H1 (cell line): ENCODE measurements at regions not wholly inside any gene's neighbourhood (a gene's known extent, or its start where the extent isn't known, plus 50 kb on each side); places are given as distances from the start of the nearest gene placed in this dataset.
"Not testable (repeated sequence)": the region's sequence is repeated elsewhere in the genome, so short reads cannot be mapped to it uniquely, and the experiment has no call there.

ENCODE experiments used
- CTCF ChIA-PET: fragments of 300-600 bp; sonication (Branson Sonifier 250); formaldehyde crosslinking; loops from one replicate; lab custom pipeline; 2021; ENCODE audit not compliant: partially characterized antibody; lab: Charles Lee
- POLR2A ChIA-PET: fragments of 300-600 bp; sonication (Branson Sonifier 250); formaldehyde crosslinking; loops from one replicate; lab custom pipeline; 2021; ENCODE audit warnings: inconsistent platforms; ENCODE audit not compliant: partially characterized antibody; lab: Charles Lee
- DNase-seq, 2 experiments: peaks; one replicate each; pipeline versions ENCODE4 v3.0.0 to v3.0.0-alpha.2; 2010 to 2022; ENCODE audit warnings: low spot score in 2 of 2, low read depth in 1 of 2, mixed read lengths in 1 of 2
- FAIRE-seq: peaks from 2 replicates; lab custom pipeline; 2011; peaks lifted over from hg19 to GRCh38; lab: Jason Lieb, UNC
- H2AFZ ChIP-seq: 2 replicates; pipeline ENCODE4 v1.8.1; 2012; ENCODE audit warnings: low read length, inconsistent platforms
- H2AK5ac ChIP-seq: 2 replicates; pipeline ENCODE4 v1.6.1; 2013; ENCODE audit warnings: low read depth, low read length
- H2BK120ac ChIP-seq: replicated peaks from 2 replicates; pipeline ENCODE3; 2013; ENCODE audit warnings: low read depth, low read length, inconsistent platforms
- H2BK12ac ChIP-seq: 2 replicates; pipeline ENCODE4 v1.6.1; 2013; ENCODE audit warnings: low read depth, low read length
- H2BK15ac ChIP-seq: 2 replicates; pipeline ENCODE4 v1.6.1; 2013; ENCODE audit warnings: low read length
- H2BK20ac ChIP-seq: 2 replicates; pipeline ENCODE4 v1.6.1; 2013; ENCODE audit warnings: low read length
- H2BK5ac ChIP-seq: 2 replicates; pipeline ENCODE4 v1.6.1; 2013; ENCODE audit warnings: low read depth, low read length
- H3K14ac ChIP-seq: 2 replicates; pipeline ENCODE4 v1.6.1; 2013; ENCODE audit warnings: inconsistent platforms; ENCODE audit not compliant: insufficient read length
- H3K18ac ChIP-seq: 2 replicates; pipeline ENCODE4 v1.6.1; 2013; ENCODE audit warnings: low read length; ENCODE audit errors: extremely low read depth
- H3K23ac ChIP-seq: 2 replicates; pipeline ENCODE4 v1.6.1; 2013; ENCODE audit warnings: inconsistent platforms; ENCODE audit not compliant: insufficient read length
- H3K23me2 ChIP-seq: 2 replicates; pipeline ENCODE4 v1.6.1; 2013; ENCODE audit warnings: low read depth, low read length
- H3K27ac ChIP-seq: 2 replicates; pipeline ENCODE4 v1.6.1; 2011; ENCODE audit warnings: low read depth, low read length, inconsistent platforms
- H3K27me3 ChIP-seq, 4 experiments: replicated peaks in 1 of 4; 1 replicate in 1 of 4; 2 replicates in 3 of 4; pipeline versions ENCODE4 v1.6.1 to v1.8.1; 2011 to 2013; ENCODE audit warnings: low read length in 3 of 4, mild to moderate bottlenecking in 3 of 4, inconsistent platforms in 2 of 4, mixed read lengths in 2 of 4, moderate library complexity in 1 of 4; ENCODE audit not compliant: control insufficient read depth in 3 of 4, insufficient read depth in 3 of 4; ENCODE audit errors: extremely low read depth in 1 of 4
- H3K36me3 ChIP-seq, 4 experiments: 2 replicates each; pipeline versions ENCODE4 v1.6.1 to v1.8.1; 2011 to 2013; ENCODE audit warnings: mild to moderate bottlenecking in 4 of 4, low read length in 3 of 4, moderate library complexity in 2 of 4, control low read depth in 1 of 4, inconsistent platforms in 1 of 4; ENCODE audit not compliant: insufficient read depth in 4 of 4, control insufficient read depth in 2 of 4
- H3K4ac ChIP-seq: replicated peaks from 2 replicates; pipeline ENCODE3; 2013; ENCODE audit warnings: low read length, low read depth, mixed read lengths, inconsistent platforms; ENCODE audit not compliant: insufficient read length
- H3K4me1 ChIP-seq, 4 experiments: replicated peaks in 1 of 4; 1 replicate in 1 of 4; 2 replicates in 3 of 4; pipeline versions ENCODE4 v1.6.1 to v1.8.1; 2011 to 2013; ENCODE audit warnings: low read length in 3 of 4, inconsistent platforms in 2 of 4, mixed read lengths in 1 of 4; ENCODE audit not compliant: insufficient read depth in 4 of 4, control insufficient read depth in 3 of 4
- H3K4me2 ChIP-seq, 2 experiments: 2 replicates each; pipeline versions ENCODE4 v1.6.1 to v1.8.1; 2011 to 2013; ENCODE audit warnings: low read depth in 2 of 2, low read length in 2 of 2, control low read depth in 1 of 2, inconsistent platforms in 1 of 2, mild to moderate bottlenecking in 1 of 2; ENCODE audit not compliant: insufficient read depth in 1 of 2
- H3K4me3 ChIP-seq, 4 experiments: fragments of 200-600, 300-600 bp in 1 of 4; sonication (generic), shearing (Covaris generic), sonication (Bioruptor Twin) in 1 of 4; 2 replicates each; pipeline versions ENCODE4 v1.5.1 to v1.8.1; 2011 to 2016; ENCODE audit warnings: low read length in 4 of 4, low read depth in 3 of 4, control low read depth in 2 of 4, inconsistent platforms in 2 of 4, mild to moderate bottlenecking in 2 of 4, mixed read lengths in 1 of 4, moderate library complexity in 1 of 4; ENCODE audit not compliant: insufficient read depth in 2 of 4; ENCODE audit errors: extremely low read depth in 1 of 4
- H3K56ac ChIP-seq: replicated peaks from 2 replicates; pipeline ENCODE3; 2013; ENCODE audit warnings: low read depth, mild to moderate bottlenecking, mixed read lengths, low read length, inconsistent platforms; ENCODE audit not compliant: insufficient read length
- H3K79me1 ChIP-seq: 2 replicates; pipeline ENCODE4 v1.6.1; 2013; ENCODE audit warnings: low read depth, low read length, control low read depth
- H3K79me2 ChIP-seq, 2 experiments: 2 replicates each; pipeline versions ENCODE4 v1.6.1 to v1.8.1; 2012 to 2013; ENCODE audit warnings: low read length in 2 of 2, mild to moderate bottlenecking in 2 of 2, inconsistent platforms in 1 of 2; ENCODE audit not compliant: insufficient read depth in 2 of 2, control insufficient read depth in 1 of 2
- H3K9ac ChIP-seq, 4 experiments: replicated peaks in 1 of 4; 1 replicate in 1 of 4; 2 replicates in 3 of 4; pipeline versions ENCODE4 v1.6.1 to v1.8.1; 2011 to 2013; ENCODE audit warnings: low read depth in 3 of 4, low read length in 3 of 4, control low read depth in 2 of 4, mild to moderate bottlenecking in 2 of 4, moderate library complexity in 2 of 4, inconsistent platforms in 1 of 4; ENCODE audit errors: extremely low read depth in 1 of 4
- H3K9me3 ChIP-seq, 2 experiments: 2 replicates each; pipeline versions ENCODE4 v1.6.1 to v1.8.1; 2012 to 2013; ENCODE audit warnings: mild to moderate bottlenecking in 2 of 2, moderate library complexity in 2 of 2, control low read depth in 1 of 2, inconsistent platforms in 1 of 2, low read depth in 1 of 2, low read length in 1 of 2, mixed read lengths in 1 of 2; ENCODE audit not compliant: insufficient read depth in 2 of 2
- H4K20me1 ChIP-seq, 2 experiments: replicated peaks in 1 of 2; 2 replicates each; pipeline versions ENCODE3 to v1.8.1; 2011 to 2013; ENCODE audit warnings: inconsistent platforms in 2 of 2, low read length in 2 of 2, mild to moderate bottlenecking in 1 of 2; ENCODE audit not compliant: insufficient read depth in 2 of 2, control insufficient read depth in 1 of 2
- H4K5ac ChIP-seq: 2 replicates; pipeline ENCODE4 v1.6.1; 2013; ENCODE audit warnings: low read length, low read depth, mixed read lengths, inconsistent platforms; ENCODE audit not compliant: insufficient read length
- H4K8ac ChIP-seq: 2 replicates; pipeline ENCODE4 v1.8.0; 2013; ENCODE audit warnings: mild to moderate bottlenecking, moderate library complexity, low read length, inconsistent platforms; ENCODE audit not compliant: insufficient read depth; ENCODE audit errors: extremely low read depth
- H4K91ac ChIP-seq: replicated peaks from 2 replicates; pipeline ENCODE3; 2013; ENCODE audit warnings: low read length, mixed read lengths, inconsistent platforms; ENCODE audit not compliant: insufficient read length
- WGBS, 2 experiments: shearing (Covaris generic) in 1 of 2; methylation state at CpG; one replicate each; pipeline versions ENCODE4 v1.1.6 to v1.1.7; 2013 to 2015; ENCODE audit warnings: low lambda C conversion rate in 2 of 2, mixed read lengths in 2 of 2, inconsistent platforms in 1 of 2, low coverage in 1 of 2, missing lambda C conversion rate in 1 of 2; ENCODE audit not compliant: insufficient replicate concordance in 2 of 2, insufficient coverage in 1 of 2, insufficient read length in 1 of 2; ENCODE audit errors: extremely low coverage in 1 of 2, missing lambda C conversion rate in 1 of 2; 5-methylcytosine and 5-hydroxymethylcytosine counted together

- H3K4me2 ChIP-seq, H2BK15ac ChIP-seq, H3K27me3 ChIP-seq, H3K79me1 ChIP-seq, H3K14ac ChIP-seq, H3K4me1 ChIP-seq, H2BK12ac ChIP-seq, CTCF ChIA-PET, DNase-seq, H3K9ac ChIP-seq, POLR2A ChIA-PET, H4K5ac ChIP-seq, H3K4me3 ChIP-seq, H3K56ac ChIP-seq, H4K8ac ChIP-seq, H2AFZ ChIP-seq, H2BK20ac ChIP-seq, H3K79me2 ChIP-seq, H2AK5ac ChIP-seq, H4K20me1 ChIP-seq, H3K27ac ChIP-seq, H3K4ac ChIP-seq, H2BK120ac ChIP-seq, H4K91ac ChIP-seq, FAIRE-seq, H3K36me3 ChIP-seq, H3K18ac ChIP-seq, H3K23me2 ChIP-seq, H3K23ac ChIP-seq, H2BK5ac ChIP-seq: not testable (repeated sequence)
- peaks cover 0 to 49% of the 10 kb centered on the region in 2 experiments; a peak in 2 of 4 replicates for H3K9me3 ChIP-seq
- 91% methylated on average over 18 of the region's 33 CpGs; no CpG with 5 or more reads in 1 of the 2 experiments for WGBS, 2 experiments
Observed at GRCh38 chr7:63748571-63749302, 249.9 kb upstream of the ZNF722 start.

DNA sequence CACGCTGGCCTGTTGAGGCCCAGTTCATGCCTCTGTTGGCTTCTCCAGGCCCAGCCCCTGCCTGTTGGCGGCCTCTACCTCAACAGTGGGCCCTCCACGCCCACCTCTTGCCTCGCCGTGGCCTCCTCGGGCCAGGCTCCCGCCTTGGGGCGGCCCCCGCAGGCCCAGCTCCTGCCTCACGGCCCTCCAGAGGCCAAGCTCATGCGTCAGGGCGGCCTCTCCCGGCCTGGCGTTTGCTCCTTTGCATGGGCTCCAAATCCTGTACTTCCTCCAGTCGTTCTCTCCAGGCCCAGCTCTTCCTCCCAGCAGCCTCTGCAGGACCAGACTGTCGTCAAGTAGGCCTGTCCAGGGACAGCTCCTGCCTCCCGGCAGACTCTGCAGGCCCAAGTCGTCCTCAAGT is 246.2 kb upstream of the ZNF722 start:
- H2BK20ac ChIP-seq, H3K23ac ChIP-seq, H3K4me1 ChIP-seq, H3K56ac ChIP-seq, H2AFZ ChIP-seq, DNase-seq, H2BK12ac ChIP-seq, H2AK5ac ChIP-seq, H3K18ac ChIP-seq, FAIRE-seq, H3K4me2 ChIP-seq, H4K91ac ChIP-seq, H3K79me2 ChIP-seq, H2BK120ac ChIP-seq, H4K20me1 ChIP-seq, H2BK5ac ChIP-seq, H3K27ac ChIP-seq, H3K9ac ChIP-seq, H4K8ac ChIP-seq, H3K4ac ChIP-seq, POLR2A ChIA-PET, CTCF ChIA-PET, H4K5ac ChIP-seq, H2BK15ac ChIP-seq, H3K36me3 ChIP-seq, H3K79me1 ChIP-seq, H3K14ac ChIP-seq, H3K27me3 ChIP-seq, H3K4me3 ChIP-seq, H3K23me2 ChIP-seq: not testable (repeated sequence)
- peaks cover 0 to 23% of the 10 kb centered on the region in 2 experiments; a peak in 2 of 4 replicates for H3K9me3 ChIP-seq
- WGBS, 2 experiments: 85% methylated on average over 5 of the region's 18 CpGs; no CpG with 5 or more reads in 1 of the 2 experiments
